ENCODE measurements at regions not wholly inside any gene's neighbourhood (a gene's known extent, or its start where the extent isn't known, plus 50 kb on each side); places are given as distances from the start of the nearest gene placed in this dataset.

DNA sequence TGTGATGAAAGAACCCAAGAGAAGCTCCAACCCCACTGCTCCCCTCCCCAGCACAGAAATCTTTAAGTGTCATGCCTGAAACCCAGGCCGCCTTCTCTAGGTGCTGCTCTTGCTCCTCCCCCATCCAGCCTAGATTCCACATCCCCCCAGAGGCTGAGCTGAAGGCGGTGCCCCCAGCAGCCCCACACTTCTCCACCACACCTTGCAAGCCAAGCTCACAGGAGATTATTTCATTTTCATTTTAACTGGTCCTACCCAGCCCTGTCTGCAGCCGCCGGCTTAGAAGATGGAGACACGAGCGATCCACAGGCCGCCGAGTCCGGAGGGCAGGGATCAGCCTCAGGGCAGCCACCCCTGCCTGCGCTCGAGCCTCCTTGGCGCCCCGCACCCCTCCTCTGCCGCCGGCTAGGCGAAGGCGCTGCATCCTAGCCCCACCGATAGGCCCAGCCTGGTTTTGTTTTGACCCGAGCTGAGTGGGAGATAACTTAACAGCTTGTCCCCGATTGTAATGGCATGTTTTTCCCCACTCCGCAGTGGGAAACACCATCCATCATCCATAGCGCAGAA, 125.3 kb downstream of the RBFOX3 start:
- Histone ChIP-seq H3K27me3 (peaks cover 70% of the 10 kb centered on the region), H3K4me1 (no peaks in the 10 kb centered on the region), H3K9me3 (replicated peaks) (no peaks in the 10 kb centered on the region), H3K27ac (no peak overlapping the region), H3K4me3 (no peak overlapping the region), H3K36me3 (no peaks in the 10 kb centered on the region)
- DNase-seq = no peak

DNA sequence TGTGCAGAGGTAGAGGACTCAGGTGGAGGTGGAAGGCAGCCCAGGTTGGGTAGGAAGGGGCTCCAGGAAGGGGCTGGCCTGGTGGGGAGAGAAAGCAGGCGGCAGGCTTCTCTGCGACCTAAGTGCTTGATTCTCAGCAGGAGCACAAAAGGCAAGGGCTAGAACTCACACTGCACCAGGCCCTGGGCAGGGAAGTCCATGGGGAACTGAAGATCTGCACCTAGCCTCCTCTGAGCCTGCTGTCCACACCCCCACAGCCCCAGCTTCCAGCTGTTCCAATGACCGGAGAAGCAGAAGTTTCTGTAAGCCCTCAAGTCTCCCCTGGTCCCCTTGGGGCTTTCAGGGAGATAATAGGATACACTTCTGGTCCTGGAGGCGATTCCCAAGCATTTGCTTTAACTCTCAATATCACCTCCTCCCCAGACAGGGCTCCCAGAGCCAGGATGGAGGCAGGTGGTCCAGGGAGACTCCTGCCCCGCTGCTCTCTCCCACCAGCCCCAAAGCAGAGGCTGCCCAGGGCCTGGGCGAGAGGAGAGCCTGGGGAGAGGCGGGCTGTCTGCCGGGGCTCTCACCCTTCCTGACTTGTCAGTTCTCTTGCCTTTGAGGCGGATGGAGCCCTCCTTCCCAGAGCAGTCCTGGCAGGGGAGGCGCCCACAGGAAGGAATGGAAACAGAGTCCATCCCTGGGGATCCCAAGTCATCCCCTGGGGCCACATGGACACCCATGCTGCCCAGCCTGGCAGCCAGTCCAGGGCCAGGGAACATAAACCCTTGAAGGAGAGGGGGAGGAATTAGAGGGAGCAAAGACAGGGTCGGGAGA, 126.0 kb downstream of the RBFOX3 start:
- no peaks in the 10 kb centered on the region for H3K4me1 ChIP-seq
- no peaks in the 10 kb centered on the region for H3K9me3 ChIP-seq (replicated peaks)
- H3K36me3 ChIP-seq = no peaks in the 10 kb centered on the region
- H3K27me3 ChIP-seq = peaks cover 70% of the 10 kb centered on the region
- DNase-seq = no peak
- H3K4me3 ChIP-seq = no peak overlapping the region
- no peak overlapping the region for H3K27ac ChIP-seq

DNA sequence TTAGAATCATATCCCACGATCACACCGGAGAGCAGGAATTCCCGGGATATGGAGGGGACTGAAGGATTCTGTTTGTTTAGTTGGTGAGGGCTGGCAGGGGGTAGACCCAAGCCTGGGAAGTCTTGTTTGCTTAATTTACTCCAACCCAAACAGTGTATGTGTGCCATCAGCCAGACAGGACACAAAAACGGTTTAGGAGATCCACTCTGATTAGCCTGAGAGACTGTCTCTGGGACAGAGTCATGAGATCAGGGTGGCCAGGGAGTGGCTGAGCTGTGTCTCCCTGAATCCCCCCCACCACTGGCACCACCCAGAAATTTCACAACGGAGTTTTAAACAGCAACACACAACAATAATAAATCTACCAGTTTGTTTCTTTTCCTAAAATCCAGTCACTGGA, 127.0 kb downstream of the RBFOX3 start:
- Histone ChIP-seq H3K27me3 (peaks cover 67% of the 10 kb centered on the region), H3K36me3 (no peaks in the 10 kb centered on the region), H3K9me3 (replicated peaks) (no peaks in the 10 kb centered on the region)

DNA sequence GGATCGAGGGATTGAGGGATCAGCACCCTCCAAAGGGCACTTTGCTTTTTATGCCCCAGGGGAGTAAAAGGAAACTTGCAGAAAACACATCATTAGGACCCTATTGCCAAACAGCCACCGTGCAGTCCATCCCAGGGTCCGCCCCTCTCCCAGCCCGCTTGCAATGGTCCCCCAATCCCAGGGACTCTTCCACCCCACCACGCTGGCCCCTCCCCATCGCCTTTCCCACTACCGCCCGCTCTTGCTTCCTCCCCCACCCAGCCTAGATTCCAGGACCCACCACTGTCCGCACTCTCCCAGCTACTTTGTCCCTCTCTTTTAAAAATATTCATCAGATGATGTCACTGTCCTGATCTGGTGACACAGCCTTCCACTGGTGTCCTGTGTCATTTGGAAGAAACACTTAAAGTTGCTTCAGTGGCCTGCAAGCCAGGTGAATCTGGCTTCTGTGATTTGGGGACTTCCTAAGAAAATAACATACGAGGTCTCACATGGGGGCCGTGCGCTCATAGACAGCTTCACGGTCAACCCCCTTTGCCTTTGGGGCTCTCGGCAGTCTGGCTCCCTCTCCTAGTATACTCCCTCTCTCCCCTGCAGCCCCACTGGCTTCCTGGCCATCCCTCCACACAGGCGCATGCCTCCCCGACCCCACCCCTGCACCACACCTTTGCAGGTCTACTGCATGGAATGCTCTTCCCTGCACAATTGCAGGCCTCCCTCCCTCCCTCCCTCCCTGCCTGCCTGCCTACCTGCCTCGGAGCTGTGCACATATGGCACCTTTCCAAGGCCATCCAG, 127.9 kb downstream of the RBFOX3 start:
- Histone ChIP-seq H3K4me1 (no peaks in the 10 kb centered on the region), H3K9me3 (replicated peaks) (no peaks in the 10 kb centered on the region), H3K27ac (no peak overlapping the region), H3K4me3 (no peak overlapping the region), H3K36me3 (no peaks in the 10 kb centered on the region), H3K27me3 (peaks cover 68% of the 10 kb centered on the region)
- DNase-seq = no peak

More for the DNA sequence above, 127.0 kb downstream of the RBFOX3 start:
- DNase-seq = no peak
- Histone ChIP-seq H3K4me1 (no peaks in the 10 kb centered on the region), H3K4me3 (no peak overlapping the region), H3K27ac (no peak overlapping the region)

DNA sequence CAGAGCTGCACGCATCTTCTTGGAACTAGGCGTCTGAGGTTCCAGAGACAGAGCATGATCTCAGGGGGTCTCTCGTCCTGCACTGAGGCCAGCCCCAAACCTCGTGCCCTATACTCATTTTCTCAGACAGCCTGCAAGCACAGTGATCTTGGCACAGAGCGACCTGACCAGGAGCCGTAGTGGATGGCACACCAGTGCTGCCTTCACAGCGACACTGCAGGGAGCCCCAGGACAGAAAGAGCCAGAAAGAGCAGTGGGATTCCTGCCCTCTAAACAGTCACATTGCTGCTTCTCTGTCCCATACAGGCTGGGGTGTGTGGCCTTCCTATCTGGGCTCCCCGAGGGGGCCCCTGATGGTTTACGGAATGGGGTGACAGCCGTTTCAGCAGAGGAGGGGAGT, 131.0 kb downstream of the RBFOX3 start:
- Histone ChIP-seq H3K27ac (no peak overlapping the region), H3K27me3 (peaks cover 64% of the 10 kb centered on the region), H3K9me3 (replicated peaks) (no peaks in the 10 kb centered on the region), H3K4me1 (no peaks in the 10 kb centered on the region), H3K4me3 (no peak overlapping the region), H3K36me3 (no peaks in the 10 kb centered on the region)
- no peak for DNase-seq

DNA sequence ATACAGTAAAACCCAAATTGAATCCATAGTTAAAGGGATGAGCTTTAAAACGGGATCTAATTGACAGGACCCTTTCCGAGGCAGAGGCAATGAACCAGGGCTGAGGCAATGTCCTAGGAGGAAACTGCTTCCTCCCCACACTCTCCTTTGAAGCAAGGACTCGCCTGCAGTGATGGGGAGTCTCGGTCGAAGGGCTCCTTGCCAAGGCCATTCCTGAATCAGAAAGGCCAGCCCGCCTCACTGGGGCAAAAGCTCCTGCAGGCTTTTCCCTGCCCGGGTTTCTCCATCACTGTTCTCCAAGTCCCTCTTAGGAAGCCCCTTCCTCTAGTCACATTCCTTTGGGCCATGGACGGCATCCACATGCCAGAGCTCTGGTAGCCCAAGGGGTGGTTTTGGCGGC, 132.0 kb downstream of the RBFOX3 start:
- no peaks in the 10 kb centered on the region for H3K36me3 ChIP-seq
- peaks cover 66% of the 10 kb centered on the region for H3K27me3 ChIP-seq
- DNase-seq = no peak
- no peaks in the 10 kb centered on the region for H3K4me1 ChIP-seq
- no peaks in the 10 kb centered on the region for H3K9me3 ChIP-seq (replicated peaks)
- no peak overlapping the region for H3K27ac ChIP-seq
- H3K4me3 ChIP-seq = no peak overlapping the region

DNA sequence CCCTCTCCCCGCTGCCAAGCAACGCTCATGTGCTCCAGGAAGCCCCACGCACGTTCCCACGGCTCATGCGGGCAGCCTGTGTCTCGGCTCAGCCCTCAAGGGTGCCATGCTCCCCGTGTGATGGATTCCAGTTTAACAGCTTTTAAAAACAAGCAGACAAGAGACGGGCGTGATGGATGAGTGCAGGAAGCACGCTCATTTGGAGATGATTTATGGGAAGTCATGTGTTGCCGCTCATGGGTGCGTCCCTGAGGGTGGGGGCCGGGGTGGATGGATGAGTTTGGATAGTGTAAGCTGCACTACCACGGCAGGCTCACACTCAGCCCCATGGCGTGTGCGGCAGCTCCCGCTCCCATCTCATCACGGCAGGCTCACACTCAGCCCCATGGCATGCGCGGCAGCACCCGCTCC, 132.8 kb downstream of the RBFOX3 start:
- no peak overlapping the region for H3K4me3 ChIP-seq
- no peak overlapping the region for H3K27ac ChIP-seq
- peaks cover 64% of the 10 kb centered on the region for H3K27me3 ChIP-seq
- no peak for DNase-seq
- no peaks in the 10 kb centered on the region for H3K9me3 ChIP-seq (replicated peaks)
- H3K36me3 ChIP-seq = no peaks in the 10 kb centered on the region
- H3K4me1 ChIP-seq = no peaks in the 10 kb centered on the region

DNA sequence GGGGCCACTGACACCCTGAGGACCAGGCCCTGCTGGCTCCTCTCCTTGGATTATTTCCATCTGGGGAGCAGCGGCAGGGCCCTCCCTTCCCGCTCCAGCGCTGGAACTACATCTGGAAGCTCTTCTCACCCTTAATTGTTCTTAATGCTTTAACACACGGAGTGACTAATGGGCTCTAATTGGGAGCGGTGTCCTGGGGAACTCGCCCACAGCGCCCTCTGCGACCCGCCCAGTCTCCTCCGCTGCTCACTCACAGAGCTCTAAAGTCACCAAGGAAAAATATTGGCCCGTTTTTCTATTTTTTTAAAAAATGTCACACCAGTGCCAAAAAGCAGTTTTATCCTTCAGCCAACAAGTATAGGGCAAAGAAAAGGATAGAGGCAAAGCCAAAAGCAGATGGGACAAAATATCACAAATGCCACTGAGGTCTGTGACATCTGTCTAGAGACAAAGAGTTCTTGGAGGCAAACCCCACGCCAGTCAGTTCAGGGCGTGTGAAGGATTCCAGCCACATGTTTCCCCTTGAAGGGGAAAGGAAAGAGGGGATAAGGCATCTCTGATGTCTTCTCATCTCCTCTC, 134.7 kb downstream of the RBFOX3 start:
- Histone ChIP-seq H3K27me3 (peaks cover 58% of the 10 kb centered on the region), H3K9me3 (replicated peaks) (no peaks in the 10 kb centered on the region), H3K4me3 (no peak overlapping the region), H3K4me1 (no peaks in the 10 kb centered on the region), H3K36me3 (no peaks in the 10 kb centered on the region), H3K27ac (no peak overlapping the region)
- DNase-seq = no peak

DNA sequence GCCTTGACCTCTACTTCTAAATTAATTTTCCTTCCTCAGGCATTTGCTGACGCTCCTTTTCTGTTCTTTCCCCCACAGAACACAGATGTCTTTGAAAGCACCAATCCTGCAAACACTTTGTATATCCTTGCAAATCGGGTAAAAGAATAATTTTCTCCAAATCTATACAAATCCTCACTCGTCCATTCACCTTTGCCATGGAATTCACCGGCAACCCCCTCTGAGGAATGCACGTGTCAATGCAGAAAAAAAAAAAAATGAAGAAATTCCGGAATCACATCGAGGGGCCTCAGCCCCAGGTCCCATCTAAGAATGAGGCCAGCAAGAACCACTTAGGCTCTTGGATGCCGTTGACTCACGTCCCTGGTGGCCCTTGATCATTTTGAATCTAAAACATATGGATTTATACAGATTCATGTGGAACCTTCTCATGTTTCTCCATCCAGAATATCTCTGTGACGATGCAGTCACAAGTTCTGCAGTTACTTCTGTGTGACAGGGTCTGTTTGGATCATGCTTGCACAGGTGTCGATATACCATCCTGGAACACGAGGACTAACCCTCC, 136.9 kb downstream of the RBFOX3 start:
- H3K27me3 ChIP-seq = peaks cover 49% of the 10 kb centered on the region
- H3K27ac ChIP-seq = no peak overlapping the region
- H3K4me3 ChIP-seq = no peak overlapping the region
- DNase-seq = no peak
- H3K36me3 ChIP-seq = no peaks in the 10 kb centered on the region
- H3K4me1 ChIP-seq = no peaks in the 10 kb centered on the region
- H3K9me3 ChIP-seq (replicated peaks) = no peaks in the 10 kb centered on the region

DNA sequence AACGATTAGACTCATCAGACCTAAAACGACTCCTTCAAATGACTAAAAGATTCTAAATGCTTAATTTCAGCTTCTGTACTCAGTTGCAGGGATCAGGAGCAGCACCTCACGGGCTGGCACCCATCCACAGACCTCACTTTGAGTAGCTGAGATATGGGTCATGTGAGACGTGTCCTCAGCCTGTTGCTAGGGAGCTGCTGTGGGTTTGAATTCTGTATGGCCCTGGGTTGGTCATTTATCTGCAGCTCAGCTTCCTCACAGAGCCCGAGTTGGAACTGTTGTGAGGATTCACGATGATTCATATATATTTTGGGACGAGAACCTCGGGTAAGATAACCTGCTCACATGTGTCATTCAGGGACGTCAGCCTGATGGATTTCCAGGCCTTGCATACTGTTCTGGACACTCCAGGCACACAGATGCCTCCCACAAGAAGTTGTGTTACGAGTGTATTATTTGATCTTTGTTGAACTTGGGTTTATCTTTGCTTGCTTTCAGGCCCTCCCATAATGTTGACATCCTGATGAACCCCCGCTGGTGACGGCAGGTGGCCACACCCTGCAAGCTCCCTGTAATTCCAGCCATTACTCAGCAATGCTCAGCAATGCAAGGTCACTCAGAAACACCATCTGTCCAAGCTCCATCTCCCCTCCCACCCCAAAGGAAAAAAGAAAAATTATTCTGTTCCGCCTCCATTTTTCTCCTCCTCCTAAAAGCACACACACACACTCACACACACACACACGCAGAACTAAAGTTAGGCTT, 137.6 kb downstream of the RBFOX3 start:
- DNase-seq = no peak
- Histone ChIP-seq H3K27ac (no peak overlapping the region), H3K36me3 (no peaks in the 10 kb centered on the region), H3K4me1 (no peaks in the 10 kb centered on the region), H3K9me3 (replicated peaks) (no peaks in the 10 kb centered on the region), H3K4me3 (no peak overlapping the region), H3K27me3 (peaks cover 43% of the 10 kb centered on the region)

DNA sequence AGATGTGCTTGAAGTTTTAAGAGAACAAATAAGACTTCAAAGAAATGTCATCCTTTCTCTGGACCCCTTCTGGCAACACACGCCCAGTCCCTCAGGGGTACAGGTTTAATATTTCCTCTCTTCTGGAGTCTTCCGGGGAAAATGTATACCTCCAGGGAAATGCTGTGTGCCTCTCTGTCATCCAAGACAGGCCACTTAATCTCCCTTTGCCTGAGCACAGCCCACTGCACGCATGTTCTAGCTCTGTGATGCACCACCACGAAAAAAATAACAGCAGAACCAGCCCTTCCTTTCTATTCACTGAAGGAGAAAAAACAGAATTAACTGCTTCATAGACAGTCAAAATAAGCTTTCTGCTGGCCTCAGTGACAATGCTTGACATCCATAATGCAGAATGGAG, 140.1 kb downstream of the RBFOX3 start:
- H3K9me3 ChIP-seq (replicated peaks) = no peaks in the 10 kb centered on the region
- no peak for DNase-seq
- H3K4me3 ChIP-seq = no peak overlapping the region
- no peak overlapping the region for H3K27ac ChIP-seq
- H3K4me1 ChIP-seq = no peaks in the 10 kb centered on the region
- no peaks in the 10 kb centered on the region for H3K36me3 ChIP-seq
- peaks cover 28% of the 10 kb centered on the region for H3K27me3 ChIP-seq

DNA sequence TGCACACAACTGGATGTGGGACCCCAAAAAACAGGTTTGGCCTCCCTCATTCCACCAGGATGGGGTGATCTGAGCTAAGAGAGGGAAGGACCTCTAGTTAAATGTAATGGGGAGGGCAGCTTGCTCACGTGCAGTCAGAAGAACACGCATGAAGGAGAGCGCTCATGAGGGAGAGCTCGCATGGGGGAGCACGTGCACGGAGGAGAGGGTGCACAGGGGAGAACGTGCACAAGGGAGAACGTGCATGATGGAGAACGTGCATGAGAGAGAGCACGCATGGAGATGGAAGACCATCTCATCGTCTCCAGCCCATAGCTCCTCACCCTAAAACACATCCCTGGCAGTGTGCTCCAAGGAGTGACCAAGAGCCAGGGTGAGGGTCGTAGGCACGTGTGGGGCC, 141.2 kb downstream of the RBFOX3 start:
- Histone ChIP-seq H3K27ac (no peak overlapping the region), H3K9me3 (replicated peaks) (no peaks in the 10 kb centered on the region), H3K4me1 (no peaks in the 10 kb centered on the region), H3K27me3 (peaks cover 28% of the 10 kb centered on the region), H3K4me3 (no peak overlapping the region), H3K36me3 (no peaks in the 10 kb centered on the region)
- no peak for DNase-seq

DNA sequence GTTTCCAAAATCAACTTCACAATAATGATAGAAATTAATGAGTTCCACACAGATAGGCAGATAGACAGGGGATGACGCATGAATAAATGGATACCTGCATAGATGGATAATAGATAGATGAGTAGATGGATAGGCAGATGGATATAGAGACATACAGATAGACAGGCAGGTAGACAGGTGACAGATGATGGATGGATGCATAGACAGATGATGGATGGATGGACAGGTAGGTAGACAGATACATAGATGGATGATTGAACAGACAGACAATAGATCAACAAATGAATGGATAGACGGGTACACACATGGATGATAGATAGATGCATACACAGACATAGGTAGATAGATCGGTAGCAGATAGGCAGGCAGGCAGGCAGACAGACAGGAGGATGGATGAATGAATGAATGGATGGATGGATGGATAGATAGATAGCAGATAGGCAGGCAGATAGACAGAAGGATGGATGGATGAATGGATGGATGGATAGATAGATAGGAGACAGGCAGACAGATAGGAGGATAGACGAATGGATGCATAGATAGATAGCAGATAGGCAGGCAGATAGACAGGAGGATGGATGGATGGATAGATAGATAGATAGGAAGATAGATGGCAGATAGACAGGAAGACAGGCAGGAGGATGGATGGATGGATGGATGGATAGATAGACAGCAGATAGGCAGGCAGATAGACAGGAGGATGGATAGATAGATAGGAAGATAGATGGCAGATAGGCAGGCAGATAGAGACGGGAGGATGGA, 142.5 kb downstream of the RBFOX3 start:
- Histone ChIP-seq H3K36me3 (no peaks in the 10 kb centered on the region), H3K4me3 (no peak overlapping the region), H3K27ac (no peak overlapping the region), H3K27me3 (peaks cover 24% of the 10 kb centered on the region), H3K4me1 (no peaks in the 10 kb centered on the region), H3K9me3 (replicated peaks) (no peaks in the 10 kb centered on the region)
- DNase-seq = no peak
